Iris pigment epithelial cell (primary cell): ENCODE measurements at regions not wholly inside any gene's neighbourhood (a gene's known extent, or its start where the extent isn't known, plus 50 kb on each side); places are given as distances from the start of the nearest gene placed in this dataset.
"Not testable (repeated sequence)": the region's sequence is repeated elsewhere in the genome, so short reads cannot be mapped to it uniquely, and the experiment has no call there.

Experiments
- DNase-seq: peaks from one replicate; pipeline ENCODE4 v3.0.0-alpha.2; 2011; ENCODE audit warnings: low read depth

- DNase-seq, result no peak
These were observed 986.5 kb downstream of the TDRD15 start for GRCh38 chr2:22110244-22110651.

DNA sequence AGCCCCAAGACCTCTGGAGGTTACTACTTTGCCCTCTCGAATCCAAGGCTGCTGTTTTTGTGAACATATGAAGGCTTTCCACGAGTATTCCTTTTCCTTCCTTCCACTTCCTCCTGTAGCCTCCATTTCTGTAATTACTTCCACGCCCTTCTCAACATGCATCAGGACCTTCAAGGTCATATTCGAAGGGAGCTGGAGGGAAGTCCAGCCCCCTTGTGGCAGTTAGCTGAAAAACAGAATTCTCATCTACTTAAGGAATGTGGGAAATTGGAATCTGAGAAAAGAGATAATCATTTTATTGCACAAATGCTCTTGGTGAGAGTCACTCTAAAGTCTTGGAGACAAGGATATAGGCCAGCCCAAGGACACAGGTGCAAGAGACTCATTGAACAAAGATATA lies 1000.2 kb downstream of the TDRD15 start:
- peak; percentile 1 for DNase-seq

DNA sequence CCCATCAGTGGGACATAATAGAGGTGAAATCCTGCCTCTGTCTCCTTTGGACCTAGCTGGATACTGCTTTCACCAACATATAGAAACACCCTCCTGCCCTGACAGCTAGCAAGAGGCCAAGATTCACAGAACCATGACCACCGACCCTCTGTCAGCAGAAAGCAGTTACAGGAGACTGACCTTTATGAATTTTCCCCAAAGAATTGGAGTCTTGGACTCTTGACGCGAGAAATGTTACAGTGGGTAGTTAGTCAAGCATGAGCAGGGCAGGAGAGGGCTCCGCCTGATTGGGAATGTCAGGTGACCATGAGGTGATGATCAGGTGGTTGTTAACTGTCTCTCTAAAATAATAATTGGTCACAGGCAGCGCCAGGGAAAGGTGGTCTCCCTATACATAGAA lies 1002.3 kb downstream of the TDRD15 start:
- DNase-seq, result no peak

DNA sequence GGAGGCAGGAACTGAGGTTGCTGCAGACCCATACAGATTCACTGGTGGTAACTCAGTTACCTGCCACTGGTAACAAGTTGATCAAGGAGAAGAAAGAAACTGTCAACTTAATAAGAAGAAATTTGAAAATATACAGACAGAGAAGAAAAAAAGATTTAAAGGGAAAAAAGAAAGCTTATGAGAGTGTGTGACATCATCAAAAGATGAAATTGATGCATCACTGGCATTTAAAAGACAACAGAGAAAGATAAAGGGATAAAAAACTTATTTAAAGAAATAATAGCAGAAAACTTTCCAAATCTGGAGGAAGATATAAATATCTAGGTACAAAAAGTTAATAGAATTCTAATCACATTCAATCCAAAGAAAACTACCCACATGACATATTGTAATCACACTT lies 1003.2 kb downstream of the TDRD15 start:
- DNase-seq, result no peak

DNA sequence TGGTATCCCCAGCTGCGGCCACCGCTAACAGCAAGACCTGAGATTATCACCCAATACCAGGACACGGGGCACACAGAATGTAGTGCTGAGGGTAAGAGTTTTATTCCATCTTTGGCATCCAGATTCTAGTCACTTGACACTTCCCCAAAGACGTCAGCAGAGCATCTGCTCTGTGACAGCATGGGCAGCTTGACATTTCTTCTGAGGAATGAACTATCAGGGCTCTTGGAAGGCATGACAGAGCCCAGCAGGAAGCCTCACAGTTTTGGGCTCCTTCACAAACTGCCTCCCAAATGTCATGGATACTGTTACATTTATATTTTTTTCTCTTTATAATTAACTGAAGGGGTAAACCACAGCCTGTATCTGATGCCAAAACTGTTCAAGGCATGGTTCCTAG lies 1010.7 kb downstream of the TDRD15 start:
- DNase-seq, result no peak

DNA sequence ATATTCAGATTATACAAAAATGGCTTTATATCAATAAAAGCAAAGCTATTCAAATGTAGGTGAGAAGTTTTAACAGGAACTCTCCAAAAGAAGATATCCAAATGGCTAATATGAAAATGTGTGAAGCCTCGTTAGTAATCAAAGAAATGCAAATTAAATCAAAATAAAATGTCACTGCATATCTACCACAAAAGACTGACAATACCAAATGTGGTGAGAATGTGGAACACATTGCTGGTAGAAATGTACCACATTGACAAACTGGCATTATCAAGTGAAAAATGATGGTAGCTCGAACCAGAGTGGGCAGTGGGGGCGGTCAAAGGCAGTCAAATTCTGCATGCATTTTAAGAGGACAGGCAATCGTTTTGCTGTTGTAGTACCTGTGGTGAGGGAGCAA lies 1012.7 kb downstream of the TDRD15 start:
- no peak for DNase-seq

GRCh38 chr2:22143840-22144239 lies 1020.1 kb downstream of the TDRD15 start:
- DNase-seq, result no peak

DNA sequence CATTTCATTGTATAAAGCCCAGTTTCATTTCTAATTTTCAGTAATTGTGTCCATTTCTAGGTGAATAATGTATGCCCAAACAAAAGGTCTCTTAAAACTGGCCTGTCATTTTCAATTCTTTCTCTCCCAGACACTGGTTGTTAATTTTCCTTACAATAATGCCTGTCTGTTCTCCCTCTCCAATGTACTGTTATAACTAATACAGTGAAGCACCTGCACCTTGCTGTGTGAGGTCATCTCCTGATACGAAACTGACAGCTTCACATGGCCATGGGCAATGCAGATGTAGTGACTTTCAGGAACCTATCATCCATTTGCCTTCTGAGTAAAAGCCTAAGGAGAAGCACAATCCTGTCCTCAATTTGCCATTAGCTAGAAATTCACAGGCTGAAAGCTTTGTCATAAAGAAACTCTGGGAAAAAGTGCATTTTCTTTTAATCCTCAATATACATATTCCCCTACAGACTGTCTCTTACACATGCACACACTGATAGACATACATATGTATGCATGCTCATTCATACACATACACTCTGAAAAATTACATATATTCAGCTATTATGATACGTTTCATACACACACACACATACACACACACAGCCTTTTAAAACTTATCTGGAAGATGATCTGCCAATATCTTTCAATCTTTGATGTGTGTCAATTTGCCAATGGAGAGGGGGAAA lies 1030.3 kb downstream of the TDRD15 start:
- no peak for DNase-seq

DNA sequence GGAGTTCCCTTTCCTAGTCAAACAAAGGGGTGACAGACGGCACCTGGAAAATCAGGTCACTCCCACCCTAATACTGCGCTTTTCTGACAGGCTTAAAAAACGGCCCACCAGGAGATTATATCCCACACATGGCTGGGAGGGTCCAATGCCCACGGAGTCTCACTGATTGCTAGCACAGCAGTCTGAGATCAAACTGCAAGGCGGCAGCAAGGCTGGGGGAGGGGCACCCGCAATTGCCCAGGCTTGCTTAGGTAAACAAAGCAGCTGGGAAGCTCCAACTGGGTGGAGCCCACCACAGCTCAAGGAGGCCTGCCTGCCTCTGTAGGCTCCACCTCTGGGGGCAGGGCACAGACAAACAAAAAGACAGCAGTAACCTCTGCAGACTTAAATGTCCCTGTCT lies 1032.9 kb downstream of the TDRD15 start:
- DNase-seq, result not testable (repeated sequence)

- DNase-seq, result no peak
These were observed 1043.5 kb downstream of the TDRD15 start for GRCh38 chr2:22167256-22167655.

DNA sequence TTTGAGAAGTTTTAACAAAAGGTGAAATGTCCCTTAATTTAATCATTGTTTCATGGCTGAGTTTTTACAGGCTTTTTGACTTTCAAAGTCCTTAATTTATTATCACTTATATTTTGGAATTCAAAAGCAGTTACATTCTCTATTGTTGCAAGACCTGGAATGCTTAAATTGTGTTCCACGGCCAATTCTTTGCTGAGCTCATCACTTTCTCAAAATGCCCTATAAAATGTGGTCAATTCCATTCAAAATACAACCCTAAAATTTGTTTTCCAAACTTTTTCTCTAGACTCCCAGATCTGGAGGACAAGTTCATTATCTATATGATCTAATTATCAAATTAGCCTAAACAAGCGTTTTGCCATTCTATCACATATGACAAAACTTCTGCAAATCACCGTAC lies 1051.2 kb downstream of the TDRD15 start:
- no peak for DNase-seq

- no peak for DNase-seq
These were observed 1061.5 kb downstream of the TDRD15 start for GRCh38 chr2:22185251-22185650.

- not testable (repeated sequence) for DNase-seq
These were observed 1062.6 kb downstream of the TDRD15 start for GRCh38 chr2:22186261-22186828.

DNA sequence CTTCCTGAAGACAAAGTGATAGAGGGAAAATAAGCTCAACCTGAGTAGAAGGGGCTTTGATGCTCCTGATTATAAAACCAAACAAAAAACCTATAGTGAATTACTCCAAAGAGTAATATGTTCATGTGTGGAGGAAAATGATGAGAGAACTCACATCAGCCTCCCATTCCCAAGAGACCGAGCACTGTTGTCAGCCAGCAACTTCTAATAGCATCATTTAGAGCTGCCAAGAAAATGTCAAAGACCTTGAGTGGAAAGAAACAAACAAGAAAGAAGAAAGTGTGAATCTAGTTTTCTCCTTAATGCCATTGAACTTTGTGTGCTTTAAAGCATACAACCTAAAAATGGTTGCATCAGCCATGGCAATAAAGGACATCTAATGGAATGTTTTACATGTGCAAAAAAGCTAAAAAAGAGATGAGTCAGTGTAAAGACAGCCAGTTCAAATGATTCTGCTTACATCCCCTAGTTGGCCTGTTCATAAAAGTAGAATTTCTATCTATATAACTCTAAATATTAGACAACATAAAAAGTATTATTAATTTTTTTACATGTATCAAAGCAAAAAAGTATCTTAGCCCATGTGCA lies 1066.2 kb downstream of the TDRD15 start:
- DNase-seq, result no peak

- DNase-seq, result no peak
These were observed 1070.5 kb downstream of the TDRD15 start for GRCh38 chr2:22194218-22194617.

GRCh38 chr2:22196806-22197205 lies 1073.0 kb downstream of the TDRD15 start:
- DNase-seq, result no peak

- DNase-seq, result no peak
These were observed 1074.9 kb downstream of the TDRD15 start for GRCh38 chr2:22198381-22199283.

GRCh38 chr2:22199994-22200393 lies 1076.2 kb downstream of the TDRD15 start:
- no peak for DNase-seq

- DNase-seq, result no peak
These were observed 1085.8 kb downstream of the TDRD15 start for GRCh38 chr2:22209545-22209944.

GRCh38 chr2:22213237-22213636 lies 1089.5 kb downstream of the TDRD15 start:
- no peak for DNase-seq

GRCh38 chr2:22215517-22215916 lies 1091.7 kb downstream of the TDRD15 start:
- no peak for DNase-seq

- DNase-seq, result no peak
These were observed 1094.1 kb downstream of the TDRD15 start for GRCh38 chr2:22217881-22218280.

GRCh38 chr2:22221006-22221405 lies 1097.2 kb downstream of the TDRD15 start:
- no peak for DNase-seq
